ENCODE measurements at regions not wholly inside any gene's neighbourhood (a gene's known extent, or its start where the extent isn't known, plus 50 kb on each side); places are given as distances from the start of the nearest gene placed in this dataset.

DNA sequence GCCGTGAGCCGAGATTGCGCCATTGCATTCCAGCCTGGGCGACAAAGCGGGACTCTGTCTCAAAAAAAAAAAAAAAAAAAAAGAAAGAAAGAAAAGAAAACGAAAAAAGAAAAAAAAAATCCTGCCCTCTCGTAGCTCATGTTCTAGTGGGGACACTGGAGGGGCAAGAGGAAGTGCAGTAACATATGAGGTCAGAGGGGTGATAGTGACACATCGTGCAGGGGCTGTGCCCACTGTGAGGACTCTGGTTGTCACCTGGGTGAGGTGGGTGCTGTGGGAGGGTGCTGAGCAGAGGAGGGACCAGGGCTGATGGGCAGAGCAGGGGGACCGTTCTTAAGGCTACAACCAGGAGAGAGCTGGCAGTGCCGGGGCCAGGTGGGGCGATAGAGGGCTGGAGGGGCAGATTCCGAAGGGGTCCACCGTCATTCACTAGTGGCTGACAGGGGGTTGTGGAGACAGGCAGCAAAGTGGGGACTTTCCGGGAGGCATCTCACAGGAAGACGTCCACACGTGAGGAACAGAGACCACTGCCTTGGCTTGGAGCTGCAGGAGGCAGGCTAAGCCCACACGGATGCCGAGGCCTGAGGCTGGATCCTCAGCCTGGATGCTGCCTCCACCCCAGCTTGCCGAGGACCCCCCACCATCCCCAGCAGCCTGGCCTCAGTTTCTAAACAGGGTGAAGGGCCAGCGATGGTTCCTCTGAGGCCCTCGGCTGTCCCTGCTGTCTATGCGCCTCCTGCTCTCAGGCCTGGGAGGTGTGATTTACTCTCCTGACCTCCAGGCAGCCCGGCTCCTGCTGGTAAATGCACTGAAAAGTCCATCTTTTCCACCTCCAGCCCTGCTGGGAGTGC is 154.3 kb upstream of the IQSEC1 start:
- no peak for FAIRE-seq
- peaks cover 11% of the 10 kb centered on the region; the same call in 1 of the 2 replicates for H4K20me1 ChIP-seq (replicated peaks; ENCODE audit: control insufficient read depth, insufficient read depth, low read length)
- BruUV-seq (replicated peaks): no TSS peak
- no peak overlapping the region for H2AFZ ChIP-seq (ENCODE audit: low read depth, low read length)
- no peak overlapping the region for H3K4me2 ChIP-seq (ENCODE audit: insufficient read depth, low read length)
- intact Hi-C loops (cut with micrococcal nuclease) (loop anchor here (10.0 kb wide), 1 partner anchor 417 kb away; no protein-coding TSS in a partner anchor), in situ Hi-C loops (cut with MboI) (no loop called here)
- ATAC-seq: no peak
- no peak for DNase-seq (ENCODE audit: extremely low read depth in 1 of 4, low spot score in 3 of 4)
- no peaks in the 10 kb centered on the region for H3K36me3 ChIP-seq (ENCODE audit: control insufficient read depth, insufficient read depth, low read length)
- ChIA-PET CTCF (ENCODE audit: low intra/inter-chr PET ratio) (no interaction called here), POLR2A (interaction anchor here (0.6 to 1.5 kb wide), 5 partner anchors 10 to 361 kb away, joined by 3 to 6 read pairs (median 4); no protein-coding TSS in a partner anchor)
- H3K9ac ChIP-seq (ENCODE audit: insufficient read depth in 1 of 2, low read depth in 2 of 2, low read length in 2 of 2): 0 out of 4 replicates have a peak overlapping the region, but pooled peaks of 1 of the 2 experiments have one; percentile 44
- peaks cover 0 to 5% of the 10 kb centered on the region in 2 experiments; a peak in 1 of 5 replicates for H3K4me1 ChIP-seq (replicated peaks in 1 of 2; ENCODE audit: control insufficient read depth in 2 of 2, insufficient read depth in 2 of 2, low read length in 2 of 2)
- TF ChIP-seq SPI1 (IDR thresholded peaks at IDR 0.05; ENCODE audit: borderline replicate concordance, low read depth, low read length): 0 out of 2 replicates have a peak, but pooled peaks have one; percentile 31
- TF ChIP-seq MYNN (IDR thresholded peaks at IDR 0.05): no peak
- no peak for TF ChIP-seq MYNN (CRISPR knock-in tag; IDR thresholded peaks at IDR 0.05)
- no peaks in the 10 kb centered on the region for H3K79me2 ChIP-seq (ENCODE audit: control insufficient read depth, insufficient read depth, low read length)
- peaks cover 4% of the 10 kb centered on the region for H3K9me1 ChIP-seq (ENCODE audit: control insufficient read depth, insufficient read depth, low read length)
- H3K9me3 ChIP-seq (replicated peaks; ENCODE audit: control insufficient read depth, insufficient read depth, low read depth, low read length): no peaks in the 10 kb centered on the region
- WGBS (ENCODE audit: insufficient coverage, low coverage, missing lambda C conversion rate): 12% methylated on average over 18 of the region's 23 CpGs
- H3K27ac ChIP-seq (ENCODE audit: extremely low read depth, low read depth, low read length): no peak overlapping the region
- no peak overlapping the region for H3K4me3 ChIP-seq
- peaks cover 22 to 53% of the 10 kb centered on the region in 2 experiments; a peak in 4 of 5 replicates for H3K27me3 ChIP-seq (ENCODE audit: control insufficient read depth in 2 of 2, insufficient read depth in 2 of 2, low read length in 2 of 2)

DNA sequence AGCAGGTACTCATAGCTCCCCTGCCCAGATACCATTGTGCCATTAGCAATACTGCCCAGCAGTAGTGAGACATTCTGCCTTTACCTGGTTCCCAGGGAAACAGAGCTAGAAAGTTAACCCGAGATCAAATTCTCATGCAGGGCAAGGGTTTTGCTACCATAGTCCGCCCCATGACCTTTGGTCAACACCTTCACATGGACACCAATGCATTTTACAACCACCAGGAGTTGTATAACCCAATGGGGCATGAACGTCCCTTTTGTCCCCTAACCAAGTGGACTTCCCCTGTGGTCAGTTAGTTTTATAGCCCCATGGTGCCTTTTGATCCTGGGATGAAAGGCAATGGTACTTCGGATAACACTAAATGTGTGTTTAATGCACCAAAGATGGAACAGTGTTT is 151.7 kb upstream of the IQSEC1 start:
- H2AFZ ChIP-seq (ENCODE audit: low read depth, low read length): no peak overlapping the region
- no peaks in the 10 kb centered on the region for H3K9me3 ChIP-seq (replicated peaks; ENCODE audit: control insufficient read depth, insufficient read depth, low read depth, low read length)
- ChIA-PET POLR2A (interaction anchor here (1.0 kb wide), 1 partner anchor 26 kb away, joined by 3 read pairs; no protein-coding TSS in a partner anchor), CTCF (ENCODE audit: low intra/inter-chr PET ratio) (no interaction called here)
- intact Hi-C loops (cut with micrococcal nuclease) (loop anchor here (5.0 to 10.0 kb wide), 2 partner anchors 83 to 420 kb away; no protein-coding TSS in a partner anchor), in situ Hi-C loops (cut with MboI) (no loop called here)
- H4K20me1 ChIP-seq (replicated peaks; ENCODE audit: control insufficient read depth, insufficient read depth, low read length): peaks cover 19% of the 10 kb centered on the region; the same call in 1 of the 2 replicates
- ATAC-seq: no peak
- peaks cover 4% of the 10 kb centered on the region for H3K9me1 ChIP-seq (ENCODE audit: control insufficient read depth, insufficient read depth, low read length)
- no peak overlapping the region for H3K4me3 ChIP-seq
- H3K27me3 ChIP-seq (ENCODE audit: control insufficient read depth in 2 of 2, insufficient read depth in 2 of 2, low read length in 2 of 2): peaks cover 33 to 67% of the 10 kb centered on the region in 2 experiments; a peak in 4 of 5 replicates
- FAIRE-seq: peak; percentile 51
- no peaks in the 10 kb centered on the region for H3K36me3 ChIP-seq (ENCODE audit: control insufficient read depth, insufficient read depth, low read length)
- 3% methylated on average over 4 of the region's 4 CpGs for WGBS (ENCODE audit: insufficient coverage, low coverage, missing lambda C conversion rate)
- peaks cover 0 to 5% of the 10 kb centered on the region in 2 experiments; a peak in 1 of 5 replicates for H3K4me1 ChIP-seq (replicated peaks in 1 of 2; ENCODE audit: control insufficient read depth in 2 of 2, insufficient read depth in 2 of 2, low read length in 2 of 2)
- H3K4me2 ChIP-seq (ENCODE audit: insufficient read depth, low read length): no peak overlapping the region
- no TSS peak for BruUV-seq (replicated peaks)
- DNase-seq (ENCODE audit: extremely low read depth in 1 of 4, low spot score in 3 of 4): no peak
- H3K79me2 ChIP-seq (ENCODE audit: control insufficient read depth, insufficient read depth, low read length): no peaks in the 10 kb centered on the region
- H3K27ac ChIP-seq (ENCODE audit: extremely low read depth, low read depth, low read length): no peak overlapping the region
- no peak overlapping the region for H3K9ac ChIP-seq (ENCODE audit: insufficient read depth in 1 of 2, low read depth in 2 of 2, low read length in 2 of 2)
- TF ChIP-seq NONO (IDR thresholded peaks at IDR 0.05; ENCODE audit: low read depth in 2 of 2, low read length in 1 of 2): no peak
- TF ChIP-seq, protein P1, sequence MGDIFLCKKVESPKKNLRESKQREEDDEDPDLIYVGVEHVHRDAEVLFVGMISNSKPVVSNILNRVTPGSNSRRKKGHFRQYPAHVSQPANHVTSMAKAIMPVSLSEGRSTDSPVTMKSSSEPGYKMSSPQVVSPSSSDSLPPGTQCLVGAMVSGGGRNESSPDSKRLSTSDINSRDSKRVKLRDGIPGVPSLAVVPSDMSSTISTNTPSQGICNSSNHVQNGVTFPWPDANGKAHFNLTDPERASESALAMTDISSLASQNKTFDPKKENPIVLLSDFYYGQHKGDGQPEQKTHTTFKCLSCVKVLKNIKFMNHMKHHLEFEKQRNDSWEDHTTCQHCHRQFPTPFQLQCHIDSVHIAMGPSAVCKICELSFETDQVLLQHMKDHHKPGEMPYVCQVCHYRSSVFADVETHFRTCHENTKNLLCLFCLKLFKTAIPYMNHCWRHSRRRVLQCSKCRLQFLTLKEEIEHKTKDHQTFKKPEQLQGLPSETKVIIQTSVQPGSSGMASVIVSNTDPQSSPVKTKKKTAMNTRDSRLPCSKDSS (IDR thresholded peaks at IDR 0.05; ENCODE audit: low read depth, partially characterized antibody): no peak
- TF ChIP-seq, protein P2, sequence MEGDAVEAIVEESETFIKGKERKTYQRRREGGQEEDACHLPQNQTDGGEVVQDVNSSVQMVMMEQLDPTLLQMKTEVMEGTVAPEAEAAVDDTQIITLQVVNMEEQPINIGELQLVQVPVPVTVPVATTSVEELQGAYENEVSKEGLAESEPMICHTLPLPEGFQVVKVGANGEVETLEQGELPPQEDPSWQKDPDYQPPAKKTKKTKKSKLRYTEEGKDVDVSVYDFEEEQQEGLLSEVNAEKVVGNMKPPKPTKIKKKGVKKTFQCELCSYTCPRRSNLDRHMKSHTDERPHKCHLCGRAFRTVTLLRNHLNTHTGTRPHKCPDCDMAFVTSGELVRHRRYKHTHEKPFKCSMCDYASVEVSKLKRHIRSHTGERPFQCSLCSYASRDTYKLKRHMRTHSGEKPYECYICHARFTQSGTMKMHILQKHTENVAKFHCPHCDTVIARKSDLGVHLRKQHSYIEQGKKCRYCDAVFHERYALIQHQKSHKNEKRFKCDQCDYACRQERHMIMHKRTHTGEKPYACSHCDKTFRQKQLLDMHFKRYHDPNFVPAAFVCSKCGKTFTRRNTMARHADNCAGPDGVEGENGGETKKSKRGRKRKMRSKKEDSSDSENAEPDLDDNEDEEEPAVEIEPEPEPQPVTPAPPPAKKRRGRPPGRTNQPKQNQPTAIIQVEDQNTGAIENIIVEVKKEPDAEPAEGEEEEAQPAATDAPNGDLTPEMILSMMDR (IDR thresholded peaks at IDR 0.05 in 2 of 3, conservative IDR thresholded peaks at IDR 0.05 in 1 of 3; ENCODE audit: insufficient read depth in 2 of 3, low read depth in 1 of 3, low read length in 3 of 3): no peak
- no peak for TF ChIP-seq YBX1 (IDR thresholded peaks at IDR 0.05)
- TF ChIP-seq KDM5B (IDR thresholded peaks at IDR 0.05; ENCODE audit: insufficient replicate concordance, low read depth, low read length): no peak
- TF ChIP-seq, protein P3, sequence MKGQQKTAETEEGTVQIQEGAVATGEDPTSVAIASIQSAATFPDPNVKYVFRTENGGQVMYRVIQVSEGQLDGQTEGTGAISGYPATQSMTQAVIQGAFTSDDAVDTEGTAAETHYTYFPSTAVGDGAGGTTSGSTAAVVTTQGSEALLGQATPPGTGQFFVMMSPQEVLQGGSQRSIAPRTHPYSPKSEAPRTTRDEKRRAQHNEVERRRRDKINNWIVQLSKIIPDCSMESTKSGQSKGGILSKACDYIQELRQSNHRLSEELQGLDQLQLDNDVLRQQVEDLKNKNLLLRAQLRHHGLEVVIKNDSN (CRISPR knock-in tag; IDR thresholded peaks at IDR 0.05): no peak

Data from K562 (cell line).